Stromal cell of bone marrow (primary cell): ENCODE measurements at regions not wholly inside any gene's neighbourhood (a gene's known extent, or its start where the extent isn't known, plus 50 kb on each side); places are given as distances from the start of the nearest gene placed in this dataset.
A peak's percentile ranks its signal among the peaks of the same experiment; 100 is the strongest.
"Not testable (repeated sequence)": the region's sequence is repeated elsewhere in the genome, so short reads cannot be mapped to it uniquely, and the experiment has no call there.

Experiments
- DNase-seq: peaks from one replicate; pipeline ENCODE4 v3.0.0-alpha.2; 2012; ENCODE audit warnings: low read depth

- peak; percentile 77 for DNase-seq
Measured at GRCh38 chr3:178097576-178097975, 438.7 kb upstream of the KCNMB2 start.

GRCh38 chr3:178099274-178099673, 437.0 kb upstream of the KCNMB2 start:
- no peak for DNase-seq

GRCh38 chr3:178099862-178100261, 436.4 kb upstream of the KCNMB2 start:
- no peak for DNase-seq

GRCh38 chr3:178100908-178101307, 435.3 kb upstream of the KCNMB2 start:
- no peak for DNase-seq

- no peak for DNase-seq
Measured at GRCh38 chr3:178103140-178103539, 433.1 kb upstream of the KCNMB2 start.

- no peak for DNase-seq
Measured at GRCh38 chr3:178107804-178108203, 428.4 kb upstream of the KCNMB2 start.

GRCh38 chr3:178109691-178110090, 426.5 kb upstream of the KCNMB2 start:
- DNase-seq: no peak

- no peak for DNase-seq
Measured at GRCh38 chr3:178112134-178112533, 424.1 kb upstream of the KCNMB2 start.

GRCh38 chr3:178112552-178112951, 423.7 kb upstream of the KCNMB2 start:
- not testable (repeated sequence) for DNase-seq

GRCh38 chr3:178117641-178118040, 418.6 kb upstream of the KCNMB2 start:
- DNase-seq: no peak

- DNase-seq: not testable (repeated sequence)
Measured at GRCh38 chr3:178119608-178120295, 416.5 kb upstream of the KCNMB2 start.

- no peak for DNase-seq
Measured at GRCh38 chr3:178120367-178120766, 415.9 kb upstream of the KCNMB2 start.

GRCh38 chr3:178126686-178127085, 409.6 kb upstream of the KCNMB2 start:
- DNase-seq: no peak

- no peak for DNase-seq
Measured at GRCh38 chr3:178127221-178127620, 409.0 kb upstream of the KCNMB2 start.

- DNase-seq: no peak
Measured at GRCh38 chr3:178129109-178129508, 407.1 kb upstream of the KCNMB2 start.

- DNase-seq: peak; percentile 48
Measured at GRCh38 chr3:178131801-178132200, 404.4 kb upstream of the KCNMB2 start.

- DNase-seq: no peak
Measured at GRCh38 chr3:178137206-178137605, 399.0 kb upstream of the KCNMB2 start.

GRCh38 chr3:178137831-178138230, 398.4 kb upstream of the KCNMB2 start:
- no peak for DNase-seq

GRCh38 chr3:178139116-178139515, 397.1 kb upstream of the KCNMB2 start:
- DNase-seq: no peak

- no peak for DNase-seq
Measured at GRCh38 chr3:178140531-178141304, 395.5 kb upstream of the KCNMB2 start.

GRCh38 chr3:178141305-178141684, 394.9 kb upstream of the KCNMB2 start:
- not testable (repeated sequence) for DNase-seq

- no peak for DNase-seq
Measured at GRCh38 chr3:178146406-178146831, 389.8 kb upstream of the KCNMB2 start.

GRCh38 chr3:178147001-178147400, 389.2 kb upstream of the KCNMB2 start:
- no peak for DNase-seq
